Activated T-helper 9 cell treated with anti-CD3 and anti-CD28 coated beads, Interleukin-2, amount 50 U/mL, for 16 hours (primary cell): ENCODE measurements at regions not wholly inside any gene's neighbourhood (a gene's known extent, or its start where the extent isn't known, plus 50 kb on each side); places are given as distances from the start of the nearest gene placed in this dataset.

ENCODE experiments used
- DNase-seq: peaks from one replicate; pipeline ENCODE4 v3.0.0-alpha.2; 2020; ENCODE audit warnings: low read depth

DNA sequence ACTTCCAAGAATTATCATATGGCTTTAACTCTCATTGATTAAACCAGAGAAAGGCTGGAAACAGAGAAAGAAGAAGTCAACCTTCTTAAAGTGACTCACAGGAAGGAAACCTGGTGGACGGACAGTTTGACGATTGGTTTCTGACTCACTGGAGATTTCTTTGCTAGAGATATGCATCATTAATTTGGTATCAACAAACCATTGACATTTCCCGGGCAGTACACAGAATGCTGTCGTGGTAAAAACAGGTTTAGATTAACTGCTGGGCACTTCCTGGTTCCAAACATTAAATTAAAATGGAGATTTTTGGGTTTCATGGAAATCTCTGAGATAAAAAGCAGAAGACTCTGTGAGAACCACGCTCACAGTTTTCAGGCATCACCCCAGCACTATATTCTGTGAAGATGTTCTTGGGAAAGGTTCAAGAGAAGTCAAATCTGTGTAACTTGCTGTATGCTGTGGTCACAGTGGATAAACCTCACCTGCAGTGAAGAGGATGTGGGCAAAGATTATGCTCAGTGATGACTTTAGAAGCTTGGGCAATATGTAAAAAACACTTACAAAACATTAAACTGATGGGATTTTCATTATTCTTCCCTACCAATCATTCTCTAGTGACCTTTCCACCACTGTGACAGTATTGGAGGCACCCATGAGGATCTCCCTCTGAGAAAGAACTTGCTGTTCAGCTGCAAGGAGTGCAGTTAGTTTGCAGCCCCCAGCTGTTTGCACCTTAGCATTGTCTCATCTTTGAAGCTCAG, 61.1 kb upstream of the CD44 start:
- DNase-seq = peak; percentile 14

GRCh38 chr11:35078470-35078735, 60.6 kb upstream of the CD44 start:
- DNase-seq = no peak

- DNase-seq = no peak
Observed at GRCh38 chr11:35079611-35080010, 59.4 kb upstream of the CD44 start.

DNA sequence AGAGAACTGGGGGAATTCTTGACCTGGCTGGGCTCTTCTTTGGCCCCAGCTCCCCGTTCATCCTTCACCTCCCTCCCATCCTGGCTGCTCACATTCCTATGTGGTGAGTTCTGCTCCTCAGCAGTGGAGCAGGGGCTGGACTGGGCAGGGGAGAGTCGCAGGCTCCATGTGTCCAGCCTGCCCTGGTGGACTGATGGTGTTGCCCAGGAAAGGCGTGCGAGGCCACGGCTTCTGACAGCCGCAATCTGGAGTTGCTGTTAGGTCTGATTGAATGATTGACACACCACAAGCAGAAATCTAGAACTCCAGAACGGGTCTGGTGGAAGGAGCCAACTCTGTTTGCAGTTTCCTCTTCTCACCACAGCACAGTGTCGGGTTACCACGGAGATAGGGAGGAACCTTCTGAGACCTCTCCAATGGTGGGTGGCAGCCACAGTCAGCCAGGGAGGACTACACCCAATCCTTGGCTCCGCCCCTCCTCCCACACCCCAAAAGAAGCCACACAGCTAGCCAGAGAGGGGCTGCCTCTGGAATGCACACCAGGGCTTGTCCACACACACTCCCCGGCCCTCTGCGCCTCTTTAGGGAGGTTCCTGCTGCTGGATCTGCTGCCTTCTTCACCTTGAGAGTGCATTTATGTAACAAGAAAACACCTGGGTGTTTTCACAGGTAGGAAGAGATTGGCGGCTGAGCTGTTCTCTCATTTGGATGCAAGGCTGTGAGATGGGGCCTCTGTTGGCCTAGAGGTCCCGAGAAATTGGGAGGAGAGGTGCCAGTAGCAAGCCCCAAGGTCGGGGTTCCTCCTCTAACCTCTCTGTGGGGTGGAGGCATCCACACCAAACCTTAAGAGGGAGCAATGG, 56.4 kb upstream of the CD44 start:
- peak; percentile 69 for DNase-seq

DNA sequence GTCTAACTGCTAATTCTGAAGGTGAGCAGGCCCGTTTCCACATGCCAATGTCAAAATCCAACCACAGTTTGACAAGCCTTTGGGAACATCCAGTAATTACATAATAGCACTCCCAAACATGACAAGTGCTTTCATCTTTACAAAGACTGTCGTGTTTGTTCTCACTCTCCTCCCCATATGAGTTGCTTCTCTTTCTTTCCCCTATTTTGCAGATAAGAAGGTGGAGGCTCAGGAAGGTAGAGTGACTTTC, 55.9 kb upstream of the CD44 start:
- no peak for DNase-seq

- DNase-seq = peak; percentile 43
Observed at GRCh38 chr11:35083431-35084238, 55.3 kb upstream of the CD44 start.

- no peak for DNase-seq
Observed at GRCh38 chr11:35084817-35085440, 54.0 kb upstream of the CD44 start.

GRCh38 chr11:35085531-35086165, 53.3 kb upstream of the CD44 start:
- DNase-seq = no peak

GRCh38 chr11:35087648-35088047, 51.3 kb upstream of the CD44 start:
- no peak for DNase-seq

- no peak for DNase-seq
Observed at GRCh38 chr11:35088226-35088625, 50.7 kb upstream of the CD44 start.

- DNase-seq = no peak
Observed at GRCh38 chr11:35088676-35089075, 50.3 kb upstream of the CD44 start.
